ENCODE measurements at regions not wholly inside any gene's neighbourhood (a gene's known extent, or its start where the extent isn't known, plus 50 kb on each side); places are given as distances from the start of the nearest gene placed in this dataset.

GRCh38 chr4:11589676-11590075, 161.0 kb upstream of the HS3ST1 start:
- Histone ChIP-seq H3K23me2 (ENCODE audit: low read depth, low read length) (no peaks in the 10 kb centered on the region), H2BK12ac (ENCODE audit: low read depth, low read length) (no peak overlapping the region), H4K20me1 (replicated peaks in 1 of 2; ENCODE audit: control insufficient read depth in 1 of 2, insufficient read depth in 2 of 2, low read length in 2 of 2) (no peaks in the 10 kb centered on the region), H4K91ac (replicated peaks; ENCODE audit: insufficient read length, low read length) (no peak overlapping the region), H3K56ac (replicated peaks; ENCODE audit: insufficient read length, low read depth, low read length) (no peak overlapping the region), H3K14ac (ENCODE audit: insufficient read length) (no peak overlapping the region), H2BK5ac (ENCODE audit: low read depth, low read length) (no peak overlapping the region), H3K4me3 (ENCODE audit: extremely low read depth in 1 of 4, insufficient read depth in 2 of 4, low read depth in 3 of 4, low read length in 4 of 4) (no peak overlapping the region), H3K4me1 (replicated peaks in 1 of 4; ENCODE audit: control insufficient read depth in 3 of 4, insufficient read depth in 4 of 4, low read length in 3 of 4) (0 out of 7 replicates have a peak, but pooled peaks cover 0 to 2% (median 0%) of the 10 kb centered on the region in 4 experiments), H3K23ac (ENCODE audit: insufficient read length) (no peak overlapping the region), H3K9me3 (ENCODE audit: insufficient read depth in 2 of 2, low read depth in 1 of 2, low read length in 1 of 2) (no peaks in the 10 kb centered on the region), H3K27me3 (replicated peaks in 1 of 4; ENCODE audit: control insufficient read depth in 3 of 4, extremely low read depth in 1 of 4, insufficient read depth in 3 of 4, low read length in 3 of 4) (no peaks in the 10 kb centered on the region), H4K8ac (ENCODE audit: extremely low read depth, insufficient read depth, low read length) (no peak overlapping the region), H3K27ac (ENCODE audit: low read depth, low read length) (no peak overlapping the region), H3K18ac (ENCODE audit: extremely low read depth, low read length) (no peak overlapping the region), H2AK5ac (ENCODE audit: low read depth, low read length) (no peak overlapping the region), H3K79me1 (ENCODE audit: low read depth, low read length) (no peaks in the 10 kb centered on the region), H2AFZ (ENCODE audit: low read length) (no peak overlapping the region), H3K79me2 (ENCODE audit: control insufficient read depth in 1 of 2, insufficient read depth in 2 of 2, low read length in 2 of 2) (no peaks in the 10 kb centered on the region), H3K4me2 (ENCODE audit: insufficient read depth in 1 of 2, low read depth in 2 of 2, low read length in 2 of 2) (no peak overlapping the region), H3K36me3 (ENCODE audit: control insufficient read depth in 2 of 4, insufficient read depth in 4 of 4, low read length in 3 of 4) (no peaks in the 10 kb centered on the region), H4K5ac (ENCODE audit: insufficient read length, low read depth, low read length) (no peak overlapping the region), H2BK15ac (ENCODE audit: low read length) (no peak overlapping the region), H3K4ac (replicated peaks; ENCODE audit: insufficient read length, low read depth, low read length) (no peak overlapping the region), H2BK120ac (replicated peaks; ENCODE audit: low read depth, low read length) (no peak overlapping the region), H3K9ac (replicated peaks in 1 of 4; ENCODE audit: extremely low read depth in 1 of 4, low read depth in 3 of 4, low read length in 3 of 4) (no peak overlapping the region), H2BK20ac (ENCODE audit: low read length) (no peak overlapping the region)
- WGBS, 2 experiments (ENCODE audit: extremely low coverage in 1 of 2, insufficient coverage in 1 of 2, insufficient read length in 1 of 2, insufficient replicate concordance in 2 of 2, low coverage in 1 of 2, low lambda C conversion rate in 2 of 2, missing lambda C conversion rate in 1 of 2), result 81% methylated on average over 1 of the region's 1 CpG; no CpG with 5 or more reads in 1 of the 2 experiments
- DNase-seq (ENCODE audit: low read depth in 1 of 2, low spot score in 2 of 2), result no peak
- ChIA-PET POLR2A (ENCODE audit: partially characterized antibody) (no interaction called here), CTCF (ENCODE audit: partially characterized antibody) (interaction anchor here (0.6 kb wide), 1 partner anchor 371 kb away, joined by 4 read pairs; no protein-coding TSS in a partner anchor)
- FAIRE-seq, result no peak
- TF ChIP-seq BACH1 (IDR thresholded peaks at IDR 0.05; ENCODE audit: low read length), result no peak
- TF ChIP-seq POLR2A (IDR thresholded peaks at IDR 0.05; ENCODE audit: control extremely low read depth in 1 of 2, low read depth in 2 of 2, low read length in 2 of 2), result no peak
- TF ChIP-seq CTBP2 (IDR thresholded peaks at IDR 0.05; ENCODE audit: borderline replicate concordance, insufficient read depth, insufficient read length, low read length), result no peak
- TF ChIP-seq SP1 (IDR thresholded peaks at IDR 0.05; ENCODE audit: low read depth, low read length), result no peak
- no peak for TF ChIP-seq JUN (IDR thresholded peaks at IDR 0.05; ENCODE audit: low read depth, low read length)
- TF ChIP-seq JUND (IDR thresholded peaks at IDR 0.05; ENCODE audit: low read length), result no peak
- TF ChIP-seq, protein P1, sequence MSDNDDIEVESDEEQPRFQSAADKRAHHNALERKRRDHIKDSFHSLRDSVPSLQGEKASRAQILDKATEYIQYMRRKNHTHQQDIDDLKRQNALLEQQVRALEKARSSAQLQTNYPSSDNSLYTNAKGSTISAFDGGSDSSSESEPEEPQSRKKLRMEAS (IDR thresholded peaks at IDR 0.05), result no peak
- TF ChIP-seq POLR2AphosphoS5 (IDR thresholded peaks at IDR 0.05; ENCODE audit: low read depth, low read length), result no peak
- no peak for TF ChIP-seq EGR1 (IDR thresholded peaks at IDR 0.05; ENCODE audit: borderline replicate concordance, low read depth, low read length)
- no peak for TF ChIP-seq ASH2L (IDR thresholded peaks at IDR 0.05; ENCODE audit: low read length)
- TF ChIP-seq SP2 (IDR thresholded peaks at IDR 0.05; ENCODE audit: low read length), result no peak
- TF ChIP-seq TBP (IDR thresholded peaks at IDR 0.05; ENCODE audit: low read depth, low read length), result no peak
- TF ChIP-seq CEBPB (IDR thresholded peaks at IDR 0.05; ENCODE audit: low read depth, low read length), result no peak
